Activated CD8-positive, alpha-beta memory T cell treated with anti-CD3 and anti-CD28 coated beads, Interleukin-2, amount 50 U/mL, for 24 hours (primary cell): ENCODE measurements at regions not wholly inside any gene's neighbourhood (a gene's known extent, or its start where the extent isn't known, plus 50 kb on each side); places are given as distances from the start of the nearest gene placed in this dataset.

Experiments used
- DNase-seq: peaks from one replicate; pipeline ENCODE4 v3.0.0-alpha.2; 2020; ENCODE audit errors: extremely low read depth

GRCh38 chr1:244220410-244220809 lies 169.3 kb downstream of the ZBTB18 start:
- no peak for DNase-seq

GRCh38 chr1:244221991-244222390 lies 170.9 kb downstream of the ZBTB18 start:
- DNase-seq = no peak

- no peak for DNase-seq
Measured at GRCh38 chr1:244224487-244225430, 173.7 kb downstream of the ZBTB18 start.

GRCh38 chr1:244226435-244226834 lies 175.4 kb downstream of the ZBTB18 start:
- no peak for DNase-seq

GRCh38 chr1:244230470-244230869 lies 179.4 kb downstream of the ZBTB18 start:
- DNase-seq = no peak

GRCh38 chr1:244231193-244231571 lies 180.1 kb downstream of the ZBTB18 start:
- no peak for DNase-seq

- DNase-seq = no peak
Measured at GRCh38 chr1:244231572-244232315, 180.7 kb downstream of the ZBTB18 start.

- no peak for DNase-seq
Measured at GRCh38 chr1:244234009-244234643, 183.0 kb downstream of the ZBTB18 start.

- DNase-seq = no peak
Measured at GRCh38 chr1:244235157-244235556, 184.1 kb downstream of the ZBTB18 start.

- no peak for DNase-seq
Measured at GRCh38 chr1:244236101-244236500, 185.0 kb downstream of the ZBTB18 start.

GRCh38 chr1:244236721-244237120 lies 185.6 kb downstream of the ZBTB18 start:
- DNase-seq = no peak

- DNase-seq = no peak
Measured at GRCh38 chr1:244237445-244237844, 186.4 kb downstream of the ZBTB18 start.

- no peak for DNase-seq
Measured at GRCh38 chr1:244239261-244239770, 188.2 kb downstream of the ZBTB18 start.

- no peak for DNase-seq
Measured at GRCh38 chr1:244241438-244241837, 190.4 kb downstream of the ZBTB18 start.

- no peak for DNase-seq
Measured at GRCh38 chr1:244242446-244242845, 191.4 kb downstream of the ZBTB18 start.

- no peak for DNase-seq
Measured at GRCh38 chr1:244246334-244246733, 195.3 kb downstream of the ZBTB18 start.

GRCh38 chr1:244248426-244248825 lies 197.3 kb downstream of the ZBTB18 start:
- no peak for DNase-seq

- DNase-seq = no peak
Measured at GRCh38 chr1:244252211-244252610, 199.5 kb downstream of the ADSS2 start.

- no peak for DNase-seq
Measured at GRCh38 chr1:244254467-244254866, 197.2 kb downstream of the ADSS2 start.

- no peak for DNase-seq
Measured at GRCh38 chr1:244255426-244255965, 196.2 kb downstream of the ADSS2 start.

- DNase-seq = no peak
Measured at GRCh38 chr1:244256086-244256676, 195.5 kb downstream of the ADSS2 start.

- no peak for DNase-seq
Measured at GRCh38 chr1:244264163-244264562, 187.5 kb downstream of the ADSS2 start.
